GM12874 (cell line): ENCODE measurements at regions not wholly inside any gene's neighbourhood (a gene's known extent, or its start where the extent isn't known, plus 50 kb on each side); places are given as distances from the start of the nearest gene placed in this dataset.

ENCODE experiments used
- CTCF ChIP-seq: IDR thresholded peaks from 2 replicates; pipeline ENCODE4 v1.5.1; 2011; ENCODE audit warnings: low read depth, mild to moderate bottlenecking, control low read depth, low read length, moderate library complexity; ENCODE audit not compliant: insufficient read depth

GRCh38 chr6:154606860-154607259 lies 96.4 kb upstream of the CNKSR3 start:
- TF ChIP-seq CTCF, result no peak

GRCh38 chr6:154611241-154611640 lies 100.8 kb upstream of the CNKSR3 start:
- no peak for TF ChIP-seq CTCF

GRCh38 chr6:154611847-154612246 lies 101.4 kb upstream of the CNKSR3 start:
- no peak for TF ChIP-seq CTCF

GRCh38 chr6:154613137-154613676 lies 102.7 kb upstream of the CNKSR3 start:
- no peak for TF ChIP-seq CTCF

DNA sequence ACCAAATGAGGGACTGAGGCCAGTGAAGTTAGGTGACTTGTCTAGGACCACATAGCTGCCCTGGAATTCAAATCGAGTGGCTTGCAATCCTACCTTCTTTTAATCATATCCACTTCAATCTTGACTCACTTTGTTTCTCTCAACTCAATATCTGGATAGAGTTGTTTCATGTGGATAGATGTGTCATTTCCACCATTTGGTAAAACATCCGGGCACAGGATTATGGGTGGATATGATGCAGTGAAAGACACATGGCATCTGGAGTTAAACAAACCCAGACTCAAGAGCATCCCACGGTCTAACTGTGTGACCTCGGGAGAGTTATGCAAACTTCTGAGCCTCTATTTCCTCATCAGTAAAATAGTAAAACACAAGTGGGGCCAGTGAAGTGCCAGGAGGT lies 103.6 kb upstream of the CNKSR3 start:
- no peak for TF ChIP-seq CTCF

- no peak for TF ChIP-seq CTCF
Observed at GRCh38 chr6:154614641-154615040, 104.2 kb upstream of the CNKSR3 start.

DNA sequence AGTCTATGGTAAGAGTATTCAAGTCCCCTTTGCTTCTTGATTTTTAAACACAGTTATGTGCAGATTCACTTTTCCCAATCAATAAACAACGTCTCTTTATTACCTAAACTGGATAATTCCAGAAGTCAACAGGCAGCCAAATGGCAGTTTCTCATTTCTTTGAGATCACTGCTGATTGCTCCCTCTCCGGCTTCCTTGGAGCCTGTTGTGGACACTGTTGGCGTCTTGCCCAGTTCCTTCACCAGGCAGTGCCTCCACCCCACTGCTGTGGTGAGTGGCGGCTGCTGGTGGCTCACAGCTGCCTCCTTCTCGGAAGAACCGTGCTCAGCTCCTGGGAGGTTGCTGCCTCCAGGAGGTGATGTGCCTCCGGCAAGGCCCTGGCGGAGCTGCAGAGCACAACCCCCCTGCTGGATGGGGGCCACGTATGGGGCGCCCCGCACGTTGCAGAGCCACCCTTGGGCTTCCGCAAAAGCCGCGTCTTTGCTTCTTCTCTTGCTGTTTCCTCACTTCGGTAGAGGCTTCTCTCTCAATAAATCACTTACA lies 105.1 kb upstream of the CNKSR3 start:
- TF ChIP-seq CTCF, result no peak
